ENCODE measurements at regions not wholly inside any gene's neighbourhood (a gene's known extent, or its start where the extent isn't known, plus 50 kb on each side); places are given as distances from the start of the nearest gene placed in this dataset.
A peak's percentile ranks its signal among the peaks of the same experiment; 100 is the strongest.

DNA sequence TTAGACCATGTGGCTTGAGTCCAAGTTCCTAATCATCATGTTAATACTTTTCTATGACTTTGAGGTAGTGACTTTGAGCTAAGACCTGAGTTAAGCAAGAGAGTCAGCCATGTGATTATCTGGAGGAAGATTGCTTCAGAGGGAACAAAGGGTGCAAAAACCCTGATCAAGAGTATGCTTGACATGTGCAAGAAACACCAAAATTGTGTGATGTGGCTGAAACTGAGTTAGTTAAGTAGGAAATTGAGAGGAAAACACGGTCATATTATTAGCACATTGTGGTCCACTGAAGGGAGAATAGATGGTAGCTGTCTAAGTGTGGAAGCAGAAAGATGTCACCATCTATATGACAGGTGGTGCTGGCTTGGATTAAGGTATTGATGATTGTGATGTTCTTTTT is 130.4 kb upstream of the MON1B start:
- no peak overlapping the region for H3K27ac ChIP-seq (ENCODE audit: low read depth in 1 of 2, low read length in 2 of 2)
- intact Hi-C loops (cut with DNase I): no loop called here
- no peaks in the 10 kb centered on the region for H3K9me3 ChIP-seq (ENCODE audit: control insufficient read depth, low read length)
- 90 to 91% methylated on average over 1 of the region's 1 CpG for WGBS, 2 donors
- ATAC-seq (ENCODE audit: low FRiP score) (no peak), DNase-seq (no peak)
- H3K27me3 ChIP-seq (ENCODE audit: control insufficient read depth in 1 of 2, insufficient read depth in 2 of 2, low read length in 1 of 2): no peaks in the 10 kb centered on the region
- H3K4me3 ChIP-seq (ENCODE audit: low read length in 2 of 2): no peak overlapping the region
- no peaks in the 10 kb centered on the region for H3K36me3 ChIP-seq (ENCODE audit: control insufficient read depth in 1 of 2, insufficient read depth in 2 of 2, low read length in 1 of 2)
- no peaks in the 10 kb centered on the region for H3K4me1 ChIP-seq (ENCODE audit: control insufficient read depth in 1 of 2, insufficient read depth in 2 of 2, low read length in 2 of 2)

DNA sequence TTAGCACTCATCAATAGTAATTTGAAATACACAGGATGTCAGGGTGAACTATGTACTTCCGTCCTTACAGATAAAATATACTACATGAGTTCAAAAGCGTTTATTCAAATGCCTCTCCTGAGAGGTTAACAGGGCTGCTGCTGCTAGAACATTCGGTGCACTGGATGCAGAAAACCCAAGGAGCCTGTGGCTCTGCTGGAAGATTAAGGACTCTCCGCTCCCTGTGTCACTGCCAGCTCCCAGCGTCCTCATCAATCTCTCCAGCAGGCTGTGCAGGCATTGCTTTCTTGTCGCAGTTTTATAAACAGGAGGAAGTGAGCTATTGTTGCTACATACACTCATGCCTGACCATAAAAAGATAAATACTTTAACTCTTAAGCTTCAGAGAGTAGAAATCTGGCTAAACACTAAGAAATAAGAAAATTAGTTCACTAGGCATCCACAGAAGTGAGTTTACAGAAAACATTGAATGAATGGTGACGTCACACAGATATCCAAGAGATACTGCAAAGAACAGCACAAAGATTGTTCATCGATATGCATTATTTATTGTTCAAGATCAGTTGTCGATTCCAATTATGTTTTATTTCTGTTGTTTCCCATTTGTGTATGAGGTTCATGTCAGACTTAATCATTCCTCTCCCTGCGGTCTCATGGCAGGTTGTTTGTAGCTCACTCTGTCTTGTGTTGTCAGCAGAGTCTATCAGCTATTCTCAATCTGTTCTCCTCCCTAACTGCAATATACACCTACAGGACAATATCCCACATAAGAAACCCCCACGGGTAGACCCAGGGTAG is 127.9 kb upstream of the MON1B start:
- Histone ChIP-seq H3K27me3 (ENCODE audit: control insufficient read depth in 1 of 2, insufficient read depth in 2 of 2, low read length in 1 of 2) (no peaks in the 10 kb centered on the region), H3K4me1 (ENCODE audit: control insufficient read depth in 1 of 2, insufficient read depth in 2 of 2, low read length in 2 of 2) (no peaks in the 10 kb centered on the region), H3K9me3 (ENCODE audit: control insufficient read depth, low read length) (no peaks in the 10 kb centered on the region), H3K4me3 (ENCODE audit: low read length in 2 of 2) (no peak overlapping the region), H3K36me3 (ENCODE audit: control insufficient read depth in 1 of 2, insufficient read depth in 2 of 2, low read length in 1 of 2) (no peaks in the 10 kb centered on the region), H3K27ac (ENCODE audit: low read depth in 1 of 2, low read length in 2 of 2) (no peak overlapping the region)
- DNase-seq: no peak
- intact Hi-C loops (cut with DNase I): no loop called here
- peak; percentile 11 for ATAC-seq (ENCODE audit: low FRiP score)
- WGBS, 2 donors: 27% methylated on average over 11 of the region's 11 CpGs

DNA sequence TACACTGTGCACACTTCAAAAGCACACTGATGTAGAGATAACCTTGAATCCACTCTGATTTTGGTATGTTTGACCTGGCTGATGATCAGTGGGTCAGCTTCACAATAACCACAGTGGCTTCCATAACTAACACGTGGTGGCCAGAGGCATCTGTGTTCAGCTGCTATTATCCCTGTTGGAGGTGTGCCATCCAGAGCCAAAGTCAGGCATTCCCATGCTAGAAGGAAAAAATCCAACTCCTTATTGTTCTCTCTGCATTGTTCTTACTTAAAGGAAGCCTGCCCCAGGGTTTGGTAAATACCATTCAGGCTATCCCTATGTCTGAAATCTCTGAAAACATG is 127.3 kb upstream of the MON1B start:
- ATAC-seq (ENCODE audit: low FRiP score) (no peak), DNase-seq (no peak)
- Histone ChIP-seq H3K4me3 (ENCODE audit: low read length in 2 of 2) (no peak overlapping the region), H3K4me1 (ENCODE audit: control insufficient read depth in 1 of 2, insufficient read depth in 2 of 2, low read length in 2 of 2) (no peaks in the 10 kb centered on the region), H3K36me3 (ENCODE audit: control insufficient read depth in 1 of 2, insufficient read depth in 2 of 2, low read length in 1 of 2) (no peaks in the 10 kb centered on the region), H3K27me3 (ENCODE audit: control insufficient read depth in 1 of 2, insufficient read depth in 2 of 2, low read length in 1 of 2) (no peaks in the 10 kb centered on the region), H3K27ac (ENCODE audit: low read depth in 1 of 2, low read length in 2 of 2) (no peak overlapping the region), H3K9me3 (ENCODE audit: control insufficient read depth, low read length) (no peaks in the 10 kb centered on the region)
- 0 to 6% methylated on average over 1 of the region's 1 CpG for WGBS, 2 donors
- intact Hi-C loops (cut with DNase I): no loop called here

DNA sequence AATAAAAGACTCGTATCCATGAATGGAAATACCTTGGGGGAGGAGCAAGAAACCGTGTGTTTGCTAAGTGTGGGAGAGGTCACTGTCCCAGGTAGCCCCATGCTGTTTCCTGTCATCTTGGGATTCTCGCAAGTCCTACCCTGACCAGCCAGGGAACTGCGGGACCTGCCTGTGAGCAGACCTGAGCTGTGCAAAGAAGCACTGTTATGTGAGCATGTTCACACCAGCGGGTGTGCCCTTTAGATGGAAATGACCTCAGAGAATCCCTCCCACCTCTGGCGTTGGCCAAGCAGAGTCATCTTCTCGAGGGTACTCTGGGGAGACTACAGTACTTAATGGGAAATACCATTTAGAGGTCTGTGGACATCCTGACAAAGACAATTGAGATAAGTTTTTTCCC is 127.0 kb upstream of the MON1B start:
- intact Hi-C loops (cut with DNase I): no loop called here
- WGBS, 2 donors: 66 to 68% methylated on average over 7 of the region's 7 CpGs
- ATAC-seq (ENCODE audit: low FRiP score) (no peak), DNase-seq (no peak)
- no peaks in the 10 kb centered on the region for H3K9me3 ChIP-seq (ENCODE audit: control insufficient read depth, low read length)
- no peaks in the 10 kb centered on the region for H3K27me3 ChIP-seq (ENCODE audit: control insufficient read depth in 1 of 2, insufficient read depth in 2 of 2, low read length in 1 of 2)
- no peaks in the 10 kb centered on the region for H3K4me1 ChIP-seq (ENCODE audit: control insufficient read depth in 1 of 2, insufficient read depth in 2 of 2, low read length in 2 of 2)
- H3K27ac ChIP-seq (ENCODE audit: low read depth in 1 of 2, low read length in 2 of 2): no peak overlapping the region
- no peaks in the 10 kb centered on the region for H3K36me3 ChIP-seq (ENCODE audit: control insufficient read depth in 1 of 2, insufficient read depth in 2 of 2, low read length in 1 of 2)
- H3K4me3 ChIP-seq (ENCODE audit: low read length in 2 of 2): no peak overlapping the region

DNA sequence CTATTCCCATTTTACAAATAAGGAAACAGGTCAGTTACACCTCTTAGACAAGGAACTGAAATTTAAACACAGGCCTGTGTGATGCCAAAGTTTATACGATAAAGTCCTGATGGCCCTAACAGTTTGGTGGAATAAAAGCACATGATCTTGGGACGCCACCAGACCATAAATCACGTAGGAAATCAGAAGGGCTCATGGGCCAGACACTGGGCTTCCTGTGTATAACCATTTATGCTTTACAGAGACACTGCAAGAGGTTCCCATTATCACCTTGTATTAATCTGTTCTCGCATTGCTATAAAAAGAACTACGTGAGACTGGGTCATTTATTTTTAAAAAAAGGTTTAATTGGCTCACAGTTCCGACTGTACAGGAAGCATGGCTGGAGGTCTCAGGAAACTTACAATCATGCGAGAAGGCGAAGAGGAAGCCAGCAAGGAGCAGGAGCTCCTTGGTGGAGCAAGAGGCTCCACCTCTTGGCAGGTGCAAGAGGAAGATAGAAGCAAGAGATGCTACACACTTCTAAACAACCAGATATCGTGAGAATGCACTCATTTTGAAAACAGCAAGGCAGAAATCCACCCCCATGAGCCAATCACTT is 124.0 kb upstream of the MON1B start:
- Histone ChIP-seq H3K27ac (ENCODE audit: low read depth in 1 of 2, low read length in 2 of 2) (no peak overlapping the region), H3K4me3 (ENCODE audit: low read length in 2 of 2) (no peak overlapping the region), H3K27me3 (ENCODE audit: control insufficient read depth in 1 of 2, insufficient read depth in 2 of 2, low read length in 1 of 2) (peaks cover 0 to 1% of the 10 kb centered on the region in 2 donors), H3K4me1 (ENCODE audit: control insufficient read depth in 1 of 2, insufficient read depth in 2 of 2, low read length in 2 of 2) (no peaks in the 10 kb centered on the region), H3K36me3 (ENCODE audit: control insufficient read depth in 1 of 2, insufficient read depth in 2 of 2, low read length in 1 of 2) (no peaks in the 10 kb centered on the region), H3K9me3 (ENCODE audit: control insufficient read depth, low read length) (peaks cover 3% of the 10 kb centered on the region)
- 35 to 39% methylated on average over 9 of the region's 9 CpGs for WGBS, 2 donors
- no peak for DNase-seq
- intact Hi-C loops (cut with DNase I): no loop called here
- ATAC-seq (ENCODE audit: low FRiP score): no peak

DNA sequence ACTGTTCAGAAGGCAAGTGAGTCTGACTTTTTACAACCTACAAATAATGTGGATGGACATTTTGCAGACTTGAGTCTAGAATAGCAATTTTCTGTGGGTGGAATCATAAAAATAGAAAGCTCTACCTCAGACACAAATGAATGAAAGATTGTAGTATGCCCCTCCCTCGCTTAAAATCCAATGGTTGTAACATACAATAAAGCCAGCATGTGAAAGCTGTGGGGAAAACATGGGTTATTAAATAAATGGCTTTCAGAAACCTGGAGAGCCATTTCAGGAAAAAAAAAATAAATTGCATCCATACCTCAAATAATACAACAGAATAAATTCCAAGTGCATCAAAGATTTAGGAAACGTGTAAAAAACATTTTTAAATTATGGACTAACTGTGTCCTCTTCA is 123.1 kb upstream of the MON1B start:
- WGBS, 2 donors: 17 to 34% methylated on average over 2 of the region's 2 CpGs
- Histone ChIP-seq H3K27me3 (ENCODE audit: control insufficient read depth in 1 of 2, insufficient read depth in 2 of 2, low read length in 1 of 2) (peaks cover 0 to 1% of the 10 kb centered on the region in 2 donors), H3K27ac (ENCODE audit: low read depth in 1 of 2, low read length in 2 of 2) (no peak overlapping the region), H3K4me1 (ENCODE audit: control insufficient read depth in 1 of 2, insufficient read depth in 2 of 2, low read length in 2 of 2) (no peaks in the 10 kb centered on the region), H3K9me3 (ENCODE audit: control insufficient read depth, low read length) (peaks cover 3% of the 10 kb centered on the region), H3K4me3 (ENCODE audit: low read length in 2 of 2) (no peak overlapping the region), H3K36me3 (ENCODE audit: control insufficient read depth in 1 of 2, insufficient read depth in 2 of 2, low read length in 1 of 2) (no peaks in the 10 kb centered on the region)
- intact Hi-C loops (cut with DNase I): no loop called here
- DNase-seq: no peak
- ATAC-seq (ENCODE audit: low FRiP score): no peak

DNA sequence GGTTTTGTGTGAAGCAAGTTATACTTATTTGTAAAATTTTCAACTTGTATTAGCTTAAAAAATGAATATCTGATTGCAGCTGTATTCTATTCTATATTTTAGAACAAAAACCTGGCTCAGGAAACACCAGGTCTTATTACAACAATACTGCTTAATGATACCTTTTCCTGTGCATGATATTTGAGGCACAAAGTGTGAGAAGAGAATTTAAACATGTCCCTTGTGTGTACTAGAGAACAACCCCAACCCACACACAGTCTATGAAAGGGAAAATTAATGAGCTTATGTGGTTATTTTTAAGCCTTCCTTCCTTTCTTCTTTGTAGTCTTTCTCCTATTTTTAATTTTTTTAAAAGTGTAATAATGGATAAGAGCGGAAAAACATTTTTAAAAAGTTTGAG is 122.6 kb upstream of the MON1B start:
- no peak for ATAC-seq (ENCODE audit: low FRiP score)
- intact Hi-C loops (cut with DNase I): no loop called here
- H3K4me3 ChIP-seq (ENCODE audit: low read length in 2 of 2): no peak overlapping the region
- no peaks in the 10 kb centered on the region for H3K4me1 ChIP-seq (ENCODE audit: control insufficient read depth in 1 of 2, insufficient read depth in 2 of 2, low read length in 2 of 2)
- no peak for DNase-seq
- peaks cover 3% of the 10 kb centered on the region for H3K9me3 ChIP-seq (ENCODE audit: control insufficient read depth, low read length)
- no peak overlapping the region for H3K27ac ChIP-seq (ENCODE audit: low read depth in 1 of 2, low read length in 2 of 2)
- WGBS, 2 donors: 3 to 30% methylated on average over 1 of the region's 1 CpG
- H3K36me3 ChIP-seq (ENCODE audit: control insufficient read depth in 1 of 2, insufficient read depth in 2 of 2, low read length in 1 of 2): no peaks in the 10 kb centered on the region
- H3K27me3 ChIP-seq (ENCODE audit: control insufficient read depth in 1 of 2, insufficient read depth in 2 of 2, low read length in 1 of 2): peaks cover 0 to 1% of the 10 kb centered on the region in 2 donors

DNA sequence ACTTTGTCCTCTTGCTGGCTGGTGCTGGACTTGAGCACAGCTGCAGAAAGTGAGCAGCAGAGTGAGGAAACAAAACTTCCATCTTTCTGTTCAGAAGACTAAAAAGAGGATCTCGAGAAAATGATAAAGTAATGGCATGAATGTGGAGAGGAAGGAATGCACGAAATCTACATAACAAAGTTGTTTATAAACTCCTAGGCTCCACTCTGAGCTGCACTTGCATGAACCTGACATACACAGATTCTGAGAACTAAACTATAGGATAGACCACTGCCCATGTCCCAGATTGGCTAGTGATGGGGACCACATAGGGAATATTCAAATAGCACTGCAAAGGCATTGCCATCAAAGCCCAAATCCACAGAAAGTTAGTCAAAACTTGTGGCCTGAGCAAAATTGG is 121.1 kb upstream of the MON1B start:
- H3K9me3 ChIP-seq (ENCODE audit: control insufficient read depth, low read length): peaks cover 3% of the 10 kb centered on the region
- no peak overlapping the region for H3K27ac ChIP-seq (ENCODE audit: low read depth in 1 of 2, low read length in 2 of 2)
- peaks cover 0 to 1% of the 10 kb centered on the region in 2 donors for H3K27me3 ChIP-seq (ENCODE audit: control insufficient read depth in 1 of 2, insufficient read depth in 2 of 2, low read length in 1 of 2)
- H3K36me3 ChIP-seq (ENCODE audit: control insufficient read depth in 1 of 2, insufficient read depth in 2 of 2, low read length in 1 of 2): no peaks in the 10 kb centered on the region
- H3K4me3 ChIP-seq (ENCODE audit: low read length in 2 of 2): no peak overlapping the region
- DNase-seq (no peak), ATAC-seq (ENCODE audit: low FRiP score) (no peak)
- WGBS, 2 donors: 32 to 38% methylated on average over 2 of the region's 2 CpGs
- intact Hi-C loops (cut with DNase I): no loop called here
- no peaks in the 10 kb centered on the region for H3K4me1 ChIP-seq (ENCODE audit: control insufficient read depth in 1 of 2, insufficient read depth in 2 of 2, low read length in 2 of 2)

DNA sequence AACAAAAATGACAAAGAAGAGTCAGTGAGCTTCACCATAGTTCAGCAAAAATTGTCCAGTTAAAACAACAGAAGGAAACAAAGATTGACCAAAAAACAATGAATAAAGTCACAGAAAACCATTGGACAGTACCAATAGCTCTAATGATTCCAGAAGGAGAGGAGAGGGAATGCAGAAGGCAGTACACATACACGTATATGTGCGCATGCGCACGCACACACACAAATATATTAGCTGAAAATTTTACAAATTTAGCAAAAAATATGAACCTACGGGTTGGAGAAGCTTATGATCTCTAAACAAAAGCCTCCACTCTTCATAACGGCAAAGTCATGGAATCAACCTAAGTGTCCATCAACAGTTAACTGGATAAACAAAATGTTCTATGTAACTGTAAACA is 120.3 kb upstream of the MON1B start:
- 94% methylated on average over 6 of the region's 6 CpGs for WGBS, 2 donors
- no peak for ATAC-seq (ENCODE audit: low FRiP score)
- intact Hi-C loops (cut with DNase I): no loop called here
- Histone ChIP-seq H3K4me3 (ENCODE audit: low read length in 2 of 2) (no peak overlapping the region), H3K27me3 (ENCODE audit: control insufficient read depth in 1 of 2, insufficient read depth in 2 of 2, low read length in 1 of 2) (peaks cover 0 to 1% of the 10 kb centered on the region in 2 donors), H3K36me3 (ENCODE audit: control insufficient read depth in 1 of 2, insufficient read depth in 2 of 2, low read length in 1 of 2) (no peaks in the 10 kb centered on the region), H3K9me3 (ENCODE audit: control insufficient read depth, low read length) (peaks cover 3% of the 10 kb centered on the region), H3K27ac (ENCODE audit: low read depth in 1 of 2, low read length in 2 of 2) (no peak overlapping the region), H3K4me1 (ENCODE audit: control insufficient read depth in 1 of 2, insufficient read depth in 2 of 2, low read length in 2 of 2) (no peaks in the 10 kb centered on the region)
- no peak for DNase-seq

Data from aorta (tissue), 5 donors.